ENCODE measurements at regions not wholly inside any gene's neighbourhood (a gene's known extent, or its start where the extent isn't known, plus 50 kb on each side); places are given as distances from the start of the nearest gene placed in this dataset.

DNA sequence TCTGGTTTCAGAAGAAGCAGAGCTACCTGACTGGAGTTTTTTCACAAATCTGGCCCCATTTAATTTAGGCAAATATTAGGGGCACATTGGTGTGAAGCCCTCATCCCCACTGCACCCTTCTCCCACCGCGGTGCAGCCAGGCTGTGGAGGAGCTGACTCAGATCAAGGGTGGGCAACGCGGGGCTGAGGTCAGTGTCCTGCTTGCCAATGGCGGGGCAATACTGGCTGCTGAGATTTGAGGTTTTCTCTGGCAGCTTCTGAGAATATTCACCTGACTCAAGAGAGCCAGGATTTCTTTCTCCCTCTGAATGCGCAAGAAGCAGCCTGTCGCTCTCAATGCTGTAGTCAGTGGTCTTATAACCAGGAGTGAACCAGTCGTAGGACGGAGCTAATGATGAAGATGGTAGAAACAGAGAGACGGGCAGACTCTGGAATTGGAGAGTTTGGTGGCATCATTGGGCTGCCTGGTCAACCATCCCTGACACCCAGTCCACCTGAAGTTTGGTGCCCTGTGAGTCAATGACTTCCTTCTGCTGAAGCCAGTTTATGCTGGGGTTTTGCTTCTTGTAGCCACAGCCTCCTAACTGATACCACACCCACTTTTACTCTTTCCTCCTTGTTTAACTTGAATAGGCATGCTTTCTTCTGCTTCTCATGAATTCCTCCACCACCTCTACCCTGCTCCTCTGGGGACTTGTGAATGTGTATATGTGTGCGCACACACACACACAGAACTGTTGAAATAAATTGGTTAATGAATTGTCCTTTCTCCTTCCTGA lies 123.7 kb upstream of the CTBP2 start:
- Histone ChIP-seq H3K9me3 (no peaks in the 10 kb centered on the region), H3K4me3 (no peak overlapping the region), H3K27ac (no peak overlapping the region), H3K27me3 (no peaks in the 10 kb centered on the region), H3K36me3 (replicated peaks in 1 of 2; ENCODE audit: insufficient read depth in 1 of 2, low read depth in 2 of 2) (no peaks in the 10 kb centered on the region), H3K4me1 (no peaks in the 10 kb centered on the region)
- WGBS, 2 donors = 90 to 95% methylated on average over 11 of the region's 11 CpGs
- intact Hi-C loops (cut with DNase I) = no loop called here
- DNase-seq (no peak), ATAC-seq (no peak)
- TF ChIP-seq, protein P1, sequence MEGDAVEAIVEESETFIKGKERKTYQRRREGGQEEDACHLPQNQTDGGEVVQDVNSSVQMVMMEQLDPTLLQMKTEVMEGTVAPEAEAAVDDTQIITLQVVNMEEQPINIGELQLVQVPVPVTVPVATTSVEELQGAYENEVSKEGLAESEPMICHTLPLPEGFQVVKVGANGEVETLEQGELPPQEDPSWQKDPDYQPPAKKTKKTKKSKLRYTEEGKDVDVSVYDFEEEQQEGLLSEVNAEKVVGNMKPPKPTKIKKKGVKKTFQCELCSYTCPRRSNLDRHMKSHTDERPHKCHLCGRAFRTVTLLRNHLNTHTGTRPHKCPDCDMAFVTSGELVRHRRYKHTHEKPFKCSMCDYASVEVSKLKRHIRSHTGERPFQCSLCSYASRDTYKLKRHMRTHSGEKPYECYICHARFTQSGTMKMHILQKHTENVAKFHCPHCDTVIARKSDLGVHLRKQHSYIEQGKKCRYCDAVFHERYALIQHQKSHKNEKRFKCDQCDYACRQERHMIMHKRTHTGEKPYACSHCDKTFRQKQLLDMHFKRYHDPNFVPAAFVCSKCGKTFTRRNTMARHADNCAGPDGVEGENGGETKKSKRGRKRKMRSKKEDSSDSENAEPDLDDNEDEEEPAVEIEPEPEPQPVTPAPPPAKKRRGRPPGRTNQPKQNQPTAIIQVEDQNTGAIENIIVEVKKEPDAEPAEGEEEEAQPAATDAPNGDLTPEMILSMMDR (IDR thresholded peaks at IDR 0.05) = no peak
- no peak for TF ChIP-seq POLR2A (IDR thresholded peaks at IDR 0.05)

DNA sequence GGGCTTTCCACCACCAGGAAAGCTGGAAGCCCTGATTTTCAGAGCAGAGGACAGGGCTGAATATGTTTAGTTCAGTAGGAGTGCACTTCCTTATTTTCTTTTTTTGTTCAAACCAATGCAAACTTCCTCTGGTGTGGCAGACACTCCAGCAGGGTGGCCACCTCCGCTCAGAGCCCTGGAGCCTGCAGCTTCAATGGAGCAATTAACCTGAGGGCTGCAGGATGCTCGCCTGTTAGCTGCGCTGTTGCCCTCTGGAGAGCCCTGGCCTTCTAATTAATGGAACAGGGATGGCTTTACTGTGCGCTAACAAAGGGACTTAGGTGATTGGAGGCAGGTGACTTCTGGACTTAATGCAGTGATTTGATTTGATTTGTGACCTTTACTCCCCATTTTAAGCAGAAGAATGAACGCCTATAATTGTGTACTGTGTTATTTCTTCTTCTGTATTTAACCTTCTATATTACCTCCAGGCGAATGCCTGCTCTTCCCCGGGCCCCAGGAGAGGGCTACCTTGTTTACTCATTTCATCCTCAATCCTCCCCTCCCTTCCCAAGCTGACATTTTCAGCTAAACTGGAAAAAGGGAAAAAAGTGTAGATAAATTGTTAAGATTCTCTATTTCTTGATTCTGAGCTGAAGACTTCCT lies 123.0 kb upstream of the CTBP2 start:
- no peak overlapping the region for H3K27ac ChIP-seq
- no peak for TF ChIP-seq POLR2A (IDR thresholded peaks at IDR 0.05)
- TF ChIP-seq, protein P1 (IDR thresholded peaks at IDR 0.05) = no peak
- ATAC-seq (no peak), DNase-seq (no peak)
- no peaks in the 10 kb centered on the region for H3K9me3 ChIP-seq
- intact Hi-C loops (cut with DNase I) = no loop called here
- no peak overlapping the region for H3K4me3 ChIP-seq
- no peaks in the 10 kb centered on the region for H3K27me3 ChIP-seq
- no peaks in the 10 kb centered on the region for H3K4me1 ChIP-seq
- 64 to 73% methylated on average over 7 of the region's 7 CpGs for WGBS, 2 donors
- H3K36me3 ChIP-seq (replicated peaks in 1 of 2; ENCODE audit: insufficient read depth in 1 of 2, low read depth in 2 of 2) = no peaks in the 10 kb centered on the region

DNA sequence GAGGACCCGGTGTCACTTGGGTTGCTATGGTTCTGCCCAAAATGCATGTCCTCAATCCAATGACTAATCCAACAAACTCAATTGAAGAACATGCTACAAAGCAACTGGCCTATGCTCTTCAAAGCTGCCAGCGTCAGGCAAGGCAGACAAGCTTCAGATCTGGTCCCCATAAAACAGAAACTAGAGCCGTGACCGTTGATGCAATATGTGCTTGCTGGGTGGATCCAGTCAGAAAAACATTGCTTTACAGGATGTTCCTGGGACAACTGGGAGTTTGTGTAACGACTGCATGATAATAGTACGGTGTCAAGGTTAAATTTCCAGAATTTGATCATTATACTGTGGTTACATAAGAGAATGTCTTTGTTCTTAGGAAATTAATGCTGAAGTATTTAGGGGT lies 120.7 kb upstream of the CTBP2 start:
- 73% methylated on average over 6 of the region's 6 CpGs for WGBS, 2 donors
- H3K36me3 ChIP-seq (replicated peaks in 1 of 2; ENCODE audit: insufficient read depth in 1 of 2, low read depth in 2 of 2) = no peaks in the 10 kb centered on the region
- DNase-seq (no peak), ATAC-seq (no peak)
- intact Hi-C loops (cut with DNase I) = no loop called here
- no peaks in the 10 kb centered on the region for H3K27me3 ChIP-seq
- no peak overlapping the region for H3K4me3 ChIP-seq
- H3K9me3 ChIP-seq = peaks cover 0 to 4% (median 0%) of the 10 kb centered on the region in 3 donors
- no peaks in the 10 kb centered on the region for H3K4me1 ChIP-seq
- no peak for TF ChIP-seq POLR2A (IDR thresholded peaks at IDR 0.05)
- TF ChIP-seq, protein P1 (IDR thresholded peaks at IDR 0.05) = no peak
- H3K27ac ChIP-seq = no peak overlapping the region

DNA sequence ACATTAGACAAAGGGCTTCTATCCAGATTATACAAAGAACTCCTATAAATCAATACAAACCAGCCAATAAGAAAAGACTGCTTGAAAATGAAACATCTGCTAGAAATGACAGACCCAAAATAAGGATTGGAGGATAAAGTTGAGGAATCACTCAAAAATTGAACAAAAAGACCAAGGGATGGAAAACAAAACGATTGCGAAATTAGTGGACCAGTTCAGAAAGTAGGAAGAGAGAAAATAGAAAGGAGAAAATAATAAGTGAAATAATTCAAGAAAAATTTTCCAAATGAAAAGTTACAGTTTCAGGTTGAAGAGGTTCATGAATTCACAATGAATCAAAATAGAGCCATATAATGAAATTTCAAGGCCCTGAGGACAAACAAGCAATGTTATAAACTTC lies 115.8 kb upstream of the CTBP2 start:
- Histone ChIP-seq H3K4me1 (no peaks in the 10 kb centered on the region), H3K9me3 (peaks cover 0 to 4% (median 0%) of the 10 kb centered on the region in 3 donors), H3K27ac (no peak overlapping the region), H3K36me3 (replicated peaks in 1 of 2; ENCODE audit: insufficient read depth in 1 of 2, low read depth in 2 of 2) (no peaks in the 10 kb centered on the region), H3K27me3 (no peaks in the 10 kb centered on the region), H3K4me3 (no peak overlapping the region)
- ATAC-seq = no peak
- DNase-seq = no peak
- no peak for TF ChIP-seq POLR2A (IDR thresholded peaks at IDR 0.05)
- TF ChIP-seq, protein P1 (IDR thresholded peaks at IDR 0.05) = no peak
- WGBS, 2 donors = 92 to 96% methylated on average over 2 of the region's 2 CpGs
- intact Hi-C loops (cut with DNase I) = no loop called here
